ENCODE measurements at regions not wholly inside any gene's neighbourhood (a gene's known extent, or its start where the extent isn't known, plus 50 kb on each side); places are given as distances from the start of the nearest gene placed in this dataset.

DNA sequence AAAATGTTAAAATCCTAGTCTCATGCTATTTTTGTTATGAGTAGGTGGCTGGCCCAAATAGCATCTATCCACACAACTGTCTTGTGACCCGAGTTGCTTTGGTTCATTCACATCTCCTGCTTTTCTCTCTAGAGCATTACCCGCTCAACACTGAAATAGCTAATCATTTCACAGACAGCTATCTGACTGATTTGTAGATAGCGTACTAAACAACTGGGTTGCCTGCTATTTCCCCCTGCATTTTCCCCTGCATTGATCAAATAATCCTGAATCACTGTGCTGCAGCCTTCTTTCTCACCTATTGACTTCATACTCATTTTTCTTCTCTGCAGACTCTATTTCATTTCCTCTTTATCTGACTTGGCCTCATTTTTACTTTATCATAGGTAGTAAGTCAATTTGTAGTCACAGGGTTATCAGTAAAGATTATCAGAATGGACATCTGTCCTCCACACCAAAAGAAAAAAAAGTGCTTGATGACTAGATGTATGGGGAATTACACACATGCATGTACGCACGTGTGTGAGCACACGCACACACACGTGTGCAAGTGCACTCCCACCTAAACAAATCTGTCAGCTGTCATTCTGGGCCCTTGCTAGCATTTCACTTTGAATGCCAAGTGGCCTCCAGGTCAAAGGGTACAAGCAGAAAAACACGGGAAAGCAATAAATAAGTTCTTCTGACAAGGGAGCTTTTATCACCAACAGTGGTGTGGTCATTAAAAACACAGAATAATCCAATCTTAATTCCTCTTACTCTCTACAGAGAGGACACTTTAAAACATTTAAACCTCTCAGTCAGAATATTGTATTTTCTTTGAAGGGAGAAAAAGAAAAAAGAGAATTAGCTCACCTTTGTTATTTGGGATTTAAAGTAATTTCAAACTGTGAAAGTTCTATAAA lies 501.6 kb downstream of the EFNA5 start:
- Histone ChIP-seq H3K27me3 (ENCODE audit: control insufficient read depth, insufficient read depth, low read length) (no peaks in the 10 kb centered on the region), H3K9me3 (replicated peaks; ENCODE audit: low read length) (peaks cover 9% of the 10 kb centered on the region), H3K4me3 (ENCODE audit: low read length) (no peak overlapping the region), H3K9ac (ENCODE audit: low read depth, low read length) (no peak overlapping the region), H3K36me3 (ENCODE audit: insufficient read depth, low read length) (no peaks in the 10 kb centered on the region), H3K4me2 (ENCODE audit: low read length) (no peak overlapping the region), H3K4me1 (ENCODE audit: control insufficient read depth, insufficient read depth, low read length) (no peaks in the 10 kb centered on the region)

GRCh38 chr5:107168086-107168485 lies 502.7 kb downstream of the EFNA5 start:
- no peaks in the 10 kb centered on the region for H3K27me3 ChIP-seq (ENCODE audit: control insufficient read depth, insufficient read depth, low read length)
- H3K4me3 ChIP-seq (ENCODE audit: low read length), result no peak overlapping the region
- H3K4me2 ChIP-seq (ENCODE audit: low read length), result no peak overlapping the region
- H3K4me1 ChIP-seq (ENCODE audit: control insufficient read depth, insufficient read depth, low read length), result no peaks in the 10 kb centered on the region
- no peaks in the 10 kb centered on the region for H3K36me3 ChIP-seq (ENCODE audit: insufficient read depth, low read length)
- H3K9me3 ChIP-seq (replicated peaks; ENCODE audit: low read length), result peaks cover 9% of the 10 kb centered on the region
- H3K9ac ChIP-seq (ENCODE audit: low read depth, low read length), result no peak overlapping the region

- Histone ChIP-seq H3K4me1 (ENCODE audit: control insufficient read depth, insufficient read depth, low read length) (no peaks in the 10 kb centered on the region), H3K4me3 (ENCODE audit: low read length) (no peak overlapping the region), H3K4me2 (ENCODE audit: low read length) (no peak overlapping the region), H3K9ac (ENCODE audit: low read depth, low read length) (no peak overlapping the region), H3K36me3 (ENCODE audit: insufficient read depth, low read length) (no peaks in the 10 kb centered on the region), H3K9me3 (replicated peaks; ENCODE audit: low read length) (peaks cover 2% of the 10 kb centered on the region), H3K27me3 (ENCODE audit: control insufficient read depth, insufficient read depth, low read length) (no peaks in the 10 kb centered on the region)
These were observed 505.4 kb downstream of the EFNA5 start for GRCh38 chr5:107165296-107165695.

- Histone ChIP-seq H3K4me3 (ENCODE audit: low read length) (no peak overlapping the region), H3K36me3 (ENCODE audit: insufficient read depth, low read length) (no peaks in the 10 kb centered on the region), H3K9ac (ENCODE audit: low read depth, low read length) (no peak overlapping the region), H3K27me3 (ENCODE audit: control insufficient read depth, insufficient read depth, low read length) (no peaks in the 10 kb centered on the region), H3K4me2 (ENCODE audit: low read length) (no peak overlapping the region), H3K9me3 (replicated peaks; ENCODE audit: low read length) (no peaks in the 10 kb centered on the region), H3K4me1 (ENCODE audit: control insufficient read depth, insufficient read depth, low read length) (no peaks in the 10 kb centered on the region)
These were observed 512.9 kb downstream of the EFNA5 start for GRCh38 chr5:107157809-107158208.

- no peak overlapping the region for H3K9ac ChIP-seq (ENCODE audit: low read depth, low read length)
- no peak overlapping the region for H3K4me3 ChIP-seq (ENCODE audit: low read length)
- H3K9me3 ChIP-seq (replicated peaks; ENCODE audit: low read length), result no peaks in the 10 kb centered on the region
- H3K4me2 ChIP-seq (ENCODE audit: low read length), result no peak overlapping the region
- no peaks in the 10 kb centered on the region for H3K4me1 ChIP-seq (ENCODE audit: control insufficient read depth, insufficient read depth, low read length)
- no peaks in the 10 kb centered on the region for H3K36me3 ChIP-seq (ENCODE audit: insufficient read depth, low read length)
- no peaks in the 10 kb centered on the region for H3K27me3 ChIP-seq (ENCODE audit: control insufficient read depth, insufficient read depth, low read length)
These were observed 515.0 kb downstream of the EFNA5 start for GRCh38 chr5:107155707-107156106.

DNA sequence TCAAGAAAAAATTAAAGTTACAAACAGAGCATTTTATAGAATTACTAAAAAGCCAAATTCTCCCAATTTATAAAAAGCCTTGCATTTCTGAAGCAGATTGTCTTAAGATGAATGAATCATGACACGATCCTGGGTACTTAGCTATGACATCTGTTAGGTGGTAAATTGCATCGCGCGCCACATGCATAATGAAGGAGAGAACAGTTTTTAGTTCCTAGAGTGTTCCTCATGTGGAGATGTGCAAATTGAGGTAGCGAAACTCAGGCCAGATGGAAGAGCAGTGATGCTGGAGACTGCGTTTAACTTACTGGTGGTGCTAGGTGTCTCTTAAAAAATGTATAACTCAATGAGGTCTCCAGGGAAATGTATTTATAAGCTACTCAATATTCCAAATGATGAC lies 516.1 kb downstream of the EFNA5 start:
- Histone ChIP-seq H3K9ac (ENCODE audit: low read depth, low read length) (no peak overlapping the region), H3K9me3 (replicated peaks; ENCODE audit: low read length) (no peaks in the 10 kb centered on the region), H3K36me3 (ENCODE audit: insufficient read depth, low read length) (no peaks in the 10 kb centered on the region), H3K27me3 (ENCODE audit: control insufficient read depth, insufficient read depth, low read length) (no peaks in the 10 kb centered on the region), H3K4me2 (ENCODE audit: low read length) (no peak overlapping the region), H3K4me3 (ENCODE audit: low read length) (no peak overlapping the region), H3K4me1 (ENCODE audit: control insufficient read depth, insufficient read depth, low read length) (peaks cover 4% of the 10 kb centered on the region)

- Histone ChIP-seq H3K4me3 (ENCODE audit: low read length) (no peak overlapping the region), H3K9ac (ENCODE audit: low read depth, low read length) (no peak overlapping the region), H3K36me3 (ENCODE audit: insufficient read depth, low read length) (no peaks in the 10 kb centered on the region), H3K4me1 (ENCODE audit: control insufficient read depth, insufficient read depth, low read length) (peaks cover 4% of the 10 kb centered on the region), H3K9me3 (replicated peaks; ENCODE audit: low read length) (no peaks in the 10 kb centered on the region), H3K27me3 (ENCODE audit: control insufficient read depth, insufficient read depth, low read length) (no peaks in the 10 kb centered on the region), H3K4me2 (ENCODE audit: low read length) (no peak overlapping the region)
These were observed 517.5 kb downstream of the EFNA5 start for GRCh38 chr5:107153283-107153682.

- Histone ChIP-seq H3K4me1 (ENCODE audit: control insufficient read depth, insufficient read depth, low read length) (peaks cover 4% of the 10 kb centered on the region), H3K9ac (ENCODE audit: low read depth, low read length) (no peak overlapping the region), H3K4me3 (ENCODE audit: low read length) (no peak overlapping the region), H3K36me3 (ENCODE audit: insufficient read depth, low read length) (no peaks in the 10 kb centered on the region), H3K4me2 (ENCODE audit: low read length) (no peak overlapping the region), H3K27me3 (ENCODE audit: control insufficient read depth, insufficient read depth, low read length) (no peaks in the 10 kb centered on the region), H3K9me3 (replicated peaks; ENCODE audit: low read length) (no peaks in the 10 kb centered on the region)
These were observed 521.3 kb downstream of the EFNA5 start for GRCh38 chr5:107149243-107150005.

DNA sequence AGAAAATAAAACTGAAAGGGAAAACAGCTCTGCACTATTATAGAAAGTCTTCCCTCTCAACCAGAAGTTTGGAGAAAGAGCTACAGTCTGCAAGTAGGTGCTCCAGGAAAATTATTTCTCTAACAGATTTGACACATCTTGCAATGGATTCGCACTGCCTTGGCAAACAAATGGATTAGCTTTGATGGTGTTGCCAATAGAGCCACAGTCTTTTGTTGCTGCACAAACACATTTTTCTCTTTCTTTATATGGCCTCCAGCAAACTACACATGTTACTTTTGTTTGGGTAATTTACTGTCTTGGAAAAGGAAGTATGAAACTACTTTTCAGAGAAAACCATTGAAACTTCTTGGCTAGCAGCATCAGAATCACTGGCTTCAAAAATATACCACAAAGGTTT lies 523.1 kb downstream of the EFNA5 start:
- no peaks in the 10 kb centered on the region for H3K9me3 ChIP-seq (replicated peaks; ENCODE audit: low read length)
- peaks cover 4% of the 10 kb centered on the region for H3K4me1 ChIP-seq (ENCODE audit: control insufficient read depth, insufficient read depth, low read length)
- H3K36me3 ChIP-seq (ENCODE audit: insufficient read depth, low read length), result no peaks in the 10 kb centered on the region
- H3K27me3 ChIP-seq (ENCODE audit: control insufficient read depth, insufficient read depth, low read length), result no peaks in the 10 kb centered on the region
- H3K4me2 ChIP-seq (ENCODE audit: low read length), result no peak overlapping the region
- no peak overlapping the region for H3K4me3 ChIP-seq (ENCODE audit: low read length)
- H3K9ac ChIP-seq (ENCODE audit: low read depth, low read length), result no peak overlapping the region

DNA sequence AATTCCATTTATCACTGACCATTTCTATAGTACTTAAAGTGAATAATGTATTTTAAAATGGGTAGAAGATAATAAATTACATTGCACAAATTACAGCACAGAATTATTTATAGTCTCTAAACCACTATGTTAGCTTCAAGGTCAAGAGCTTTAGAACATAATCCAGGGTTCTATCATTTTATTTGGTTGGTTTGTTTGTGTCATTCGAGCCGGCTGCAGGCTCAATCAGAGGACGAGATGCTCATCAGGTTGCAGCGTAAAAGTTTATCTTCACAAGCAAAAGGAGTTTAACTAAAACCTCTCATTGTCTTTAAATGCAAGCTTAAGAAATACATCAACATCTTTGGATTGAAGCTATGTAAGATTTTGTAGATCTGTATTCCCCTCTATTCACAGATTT lies 523.8 kb downstream of the EFNA5 start:
- H3K4me3 ChIP-seq (ENCODE audit: low read length), result no peak overlapping the region
- H3K27me3 ChIP-seq (ENCODE audit: control insufficient read depth, insufficient read depth, low read length), result no peaks in the 10 kb centered on the region
- H3K36me3 ChIP-seq (ENCODE audit: insufficient read depth, low read length), result no peaks in the 10 kb centered on the region
- no peak overlapping the region for H3K4me2 ChIP-seq (ENCODE audit: low read length)
- no peaks in the 10 kb centered on the region for H3K9me3 ChIP-seq (replicated peaks; ENCODE audit: low read length)
- H3K4me1 ChIP-seq (ENCODE audit: control insufficient read depth, insufficient read depth, low read length), result peaks cover 4% of the 10 kb centered on the region
- H3K9ac ChIP-seq (ENCODE audit: low read depth, low read length), result no peak overlapping the region

GRCh38 chr5:107135391-107135790 lies 535.3 kb downstream of the EFNA5 start:
- Histone ChIP-seq H3K4me3 (ENCODE audit: low read length) (no peak overlapping the region), H3K27me3 (ENCODE audit: control insufficient read depth, insufficient read depth, low read length) (no peaks in the 10 kb centered on the region), H3K36me3 (ENCODE audit: insufficient read depth, low read length) (no peaks in the 10 kb centered on the region), H3K4me1 (ENCODE audit: control insufficient read depth, insufficient read depth, low read length) (peaks cover 13% of the 10 kb centered on the region), H3K4me2 (ENCODE audit: low read length) (peak overlapping the region; percentile 51), H3K9me3 (replicated peaks; ENCODE audit: low read length) (peaks cover 5% of the 10 kb centered on the region), H3K9ac (ENCODE audit: low read depth, low read length) (peak overlapping the region; percentile 34)

Data from skeletal muscle satellite cell (primary cell).